ENCODE measurements at regions not wholly inside any gene's neighbourhood (a gene's known extent, or its start where the extent isn't known, plus 50 kb on each side); places are given as distances from the start of the nearest gene placed in this dataset.

DNA sequence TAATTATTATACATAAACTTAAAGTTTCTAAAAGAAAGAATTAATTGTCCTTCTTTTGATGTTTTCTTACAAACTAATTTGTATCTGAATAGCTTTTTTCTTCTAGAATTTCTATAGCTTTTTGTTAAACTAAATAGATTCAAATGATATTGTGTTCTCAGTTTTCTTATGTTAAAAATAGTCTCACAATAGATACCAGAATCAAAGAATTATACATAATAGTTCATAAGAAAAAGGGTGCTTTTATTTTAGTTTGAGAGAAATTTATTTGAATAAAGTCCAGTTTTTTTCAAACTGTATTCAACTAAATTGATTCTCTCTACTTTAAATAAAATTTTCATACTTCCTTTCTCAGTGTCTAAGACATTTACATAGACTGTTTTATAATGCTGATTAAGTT is 274.8 kb downstream of the SEMA3D start:
- TF ChIP-seq, protein P1, sequence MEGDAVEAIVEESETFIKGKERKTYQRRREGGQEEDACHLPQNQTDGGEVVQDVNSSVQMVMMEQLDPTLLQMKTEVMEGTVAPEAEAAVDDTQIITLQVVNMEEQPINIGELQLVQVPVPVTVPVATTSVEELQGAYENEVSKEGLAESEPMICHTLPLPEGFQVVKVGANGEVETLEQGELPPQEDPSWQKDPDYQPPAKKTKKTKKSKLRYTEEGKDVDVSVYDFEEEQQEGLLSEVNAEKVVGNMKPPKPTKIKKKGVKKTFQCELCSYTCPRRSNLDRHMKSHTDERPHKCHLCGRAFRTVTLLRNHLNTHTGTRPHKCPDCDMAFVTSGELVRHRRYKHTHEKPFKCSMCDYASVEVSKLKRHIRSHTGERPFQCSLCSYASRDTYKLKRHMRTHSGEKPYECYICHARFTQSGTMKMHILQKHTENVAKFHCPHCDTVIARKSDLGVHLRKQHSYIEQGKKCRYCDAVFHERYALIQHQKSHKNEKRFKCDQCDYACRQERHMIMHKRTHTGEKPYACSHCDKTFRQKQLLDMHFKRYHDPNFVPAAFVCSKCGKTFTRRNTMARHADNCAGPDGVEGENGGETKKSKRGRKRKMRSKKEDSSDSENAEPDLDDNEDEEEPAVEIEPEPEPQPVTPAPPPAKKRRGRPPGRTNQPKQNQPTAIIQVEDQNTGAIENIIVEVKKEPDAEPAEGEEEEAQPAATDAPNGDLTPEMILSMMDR (conservative IDR thresholded peaks at IDR 0.05 in 1 of 2, IDR thresholded peaks at IDR 0.05 in 1 of 2; ENCODE audit: extremely low read depth in 1 of 2, insufficient read depth in 1 of 2, low read depth in 1 of 2, low read length in 2 of 2) = no peak
- no peak for TF ChIP-seq EZH2 (IDR thresholded peaks at IDR 0.05; ENCODE audit: borderline replicate concordance, low read length)
